Loucy (cell line): ENCODE measurements at regions not wholly inside any gene's neighbourhood (a gene's known extent, or its start where the extent isn't known, plus 50 kb on each side); places are given as distances from the start of the nearest gene placed in this dataset.

Experiments
- EZH2phosphoT487 ChIP-seq: fragments of 200-600 bp; IDR thresholded peaks from 2 replicates; pipeline ENCODE4 v1.6.1; 2018; ENCODE audit warnings: antibody characterized with exemption, mild to moderate bottlenecking, moderate library complexity, borderline replicate concordance
- TF ChIP-seq, protein P1 (sequence below): fragments of 200-600 bp; sonication (generic); conservative IDR thresholded peaks from 2 replicates; pipeline ENCODE4 v1.5.1; 2014; ENCODE audit warnings: mild to moderate bottlenecking, antibody characterized with exemption, low read length

DNA sequence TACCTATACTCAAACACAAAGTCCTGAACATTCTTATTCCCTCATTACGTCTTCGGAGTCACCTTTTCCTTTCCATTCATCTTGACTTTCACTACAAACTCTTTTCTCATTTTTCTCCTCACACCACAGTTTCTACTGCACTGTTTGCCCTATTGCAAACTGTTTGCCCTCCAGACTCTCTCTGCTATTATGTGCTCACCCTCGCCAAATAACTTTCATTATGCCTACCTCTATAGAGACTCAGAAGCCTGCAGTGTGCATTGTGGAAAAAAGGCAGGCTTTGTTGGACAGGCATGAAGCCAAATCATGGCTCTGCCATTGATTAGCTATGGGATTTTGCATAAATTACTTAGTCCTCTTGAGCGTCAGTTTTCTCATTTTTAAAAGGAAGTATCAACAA lies 246.6 kb upstream of the CCDC196 start:
- TF ChIP-seq, protein P1, sequence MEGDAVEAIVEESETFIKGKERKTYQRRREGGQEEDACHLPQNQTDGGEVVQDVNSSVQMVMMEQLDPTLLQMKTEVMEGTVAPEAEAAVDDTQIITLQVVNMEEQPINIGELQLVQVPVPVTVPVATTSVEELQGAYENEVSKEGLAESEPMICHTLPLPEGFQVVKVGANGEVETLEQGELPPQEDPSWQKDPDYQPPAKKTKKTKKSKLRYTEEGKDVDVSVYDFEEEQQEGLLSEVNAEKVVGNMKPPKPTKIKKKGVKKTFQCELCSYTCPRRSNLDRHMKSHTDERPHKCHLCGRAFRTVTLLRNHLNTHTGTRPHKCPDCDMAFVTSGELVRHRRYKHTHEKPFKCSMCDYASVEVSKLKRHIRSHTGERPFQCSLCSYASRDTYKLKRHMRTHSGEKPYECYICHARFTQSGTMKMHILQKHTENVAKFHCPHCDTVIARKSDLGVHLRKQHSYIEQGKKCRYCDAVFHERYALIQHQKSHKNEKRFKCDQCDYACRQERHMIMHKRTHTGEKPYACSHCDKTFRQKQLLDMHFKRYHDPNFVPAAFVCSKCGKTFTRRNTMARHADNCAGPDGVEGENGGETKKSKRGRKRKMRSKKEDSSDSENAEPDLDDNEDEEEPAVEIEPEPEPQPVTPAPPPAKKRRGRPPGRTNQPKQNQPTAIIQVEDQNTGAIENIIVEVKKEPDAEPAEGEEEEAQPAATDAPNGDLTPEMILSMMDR: no peak
- no peak for TF ChIP-seq EZH2phosphoT487
